Testis (tissue), 2 donors: ENCODE measurements at regions not wholly inside any gene's neighbourhood (a gene's known extent, or its start where the extent isn't known, plus 50 kb on each side); places are given as distances from the start of the nearest gene placed in this dataset.

Experiments
- DNase-seq: peaks from one replicate; pipeline ENCODE4 v3.0.0-alpha.2; 2019
- H3K27ac ChIP-seq, 2 donors: fragments of 200-600 bp; sonication (generic); one replicate each; pipeline ENCODE4 v1.5.1; 2019
- H3K27me3 ChIP-seq: fragments of 200-600 bp; sonication (generic); one replicate; pipeline ENCODE4 v1.5.1; 2019
- H3K36me3 ChIP-seq: fragments of 200-600 bp; sonication (generic); one replicate; pipeline ENCODE4 v1.5.1; 2017; ENCODE audit warnings: low read depth; ENCODE audit errors: missing control alignments
- H3K4me1 ChIP-seq: fragments of 200-600 bp; sonication (generic); one replicate; pipeline ENCODE4 v1.5.1; 2019
- H3K4me3 ChIP-seq, 2 donors: fragments of 200-600 bp; sonication (generic); one replicate each; pipeline ENCODE4 v1.5.1; 2017 to 2019
- H3K9me3 ChIP-seq: fragments of 200-600 bp; sonication (generic); one replicate; pipeline ENCODE4 v1.5.1; 2017
- CTCF ChIP-seq, 3 experiments: fragments of 450-650 bp in 2 of 3; fragments of 200-600 bp in 1 of 3; sonication (generic) in 1 of 3; IDR thresholded peaks; one replicate each; pipeline ENCODE4 v1.5.1; 2016 to 2019; ENCODE audit warnings: antibody characterized with exemption in 3 of 3, mild to moderate bottlenecking in 2 of 3, moderate library complexity in 1 of 3
- POLR2A ChIP-seq: fragments of 450-650 bp; IDR thresholded peaks from one replicate; pipeline ENCODE4 v1.6.1; 2017; ENCODE audit warnings: antibody characterized with exemption, mild to moderate bottlenecking, moderate library complexity
- WGBS, 2 donors: methylation state at CpG; one replicate each; pipeline ENCODE4 v1.1.5; 2018; 5-methylcytosine and 5-hydroxymethylcytosine counted together
- intact Hi-C: fragments of 100-400 bp; cut with DNase I; formaldehyde crosslinking; loops from one replicate; pipeline ENCODE4 v1.15.1; 2023; ENCODE audit warnings: low total_unique reads

DNA sequence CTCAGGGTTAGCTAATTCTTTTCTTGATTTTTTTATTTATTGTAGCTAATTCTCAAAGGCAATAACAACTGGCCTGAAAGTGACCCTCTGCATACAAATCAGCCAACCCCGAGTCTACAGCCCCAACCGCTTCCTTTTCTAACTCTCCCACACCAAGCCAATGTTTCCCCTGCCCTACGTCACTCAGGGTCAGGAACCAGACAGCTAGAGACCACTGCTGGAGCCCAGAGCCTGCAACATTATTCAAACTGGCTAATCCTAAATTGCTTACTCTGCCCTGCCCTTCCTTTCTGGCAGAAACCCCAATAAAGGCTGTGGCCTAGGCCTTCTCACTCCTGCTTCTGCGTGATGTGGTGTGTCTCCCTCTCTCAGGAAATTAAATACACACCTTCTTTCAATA, 320.7 kb downstream of the CBLN4 start:
- no peak overlapping the region for H3K4me3 ChIP-seq
- no peak overlapping the region for H3K27ac ChIP-seq
- 47 to 55% methylated on average over 4 of the region's 4 CpGs for WGBS, 2 donors
- H3K36me3 ChIP-seq: no peaks in the 10 kb centered on the region
- no peaks in the 10 kb centered on the region for H3K27me3 ChIP-seq
- no peak for TF ChIP-seq POLR2A
- TF ChIP-seq CTCF (IDR thresholded peaks at IDR 0.05): no peak
- no peak for DNase-seq
- peaks cover 5% of the 10 kb centered on the region for H3K4me1 ChIP-seq
- intact Hi-C loops: no loop called here
- no peaks in the 10 kb centered on the region for H3K9me3 ChIP-seq

DNA sequence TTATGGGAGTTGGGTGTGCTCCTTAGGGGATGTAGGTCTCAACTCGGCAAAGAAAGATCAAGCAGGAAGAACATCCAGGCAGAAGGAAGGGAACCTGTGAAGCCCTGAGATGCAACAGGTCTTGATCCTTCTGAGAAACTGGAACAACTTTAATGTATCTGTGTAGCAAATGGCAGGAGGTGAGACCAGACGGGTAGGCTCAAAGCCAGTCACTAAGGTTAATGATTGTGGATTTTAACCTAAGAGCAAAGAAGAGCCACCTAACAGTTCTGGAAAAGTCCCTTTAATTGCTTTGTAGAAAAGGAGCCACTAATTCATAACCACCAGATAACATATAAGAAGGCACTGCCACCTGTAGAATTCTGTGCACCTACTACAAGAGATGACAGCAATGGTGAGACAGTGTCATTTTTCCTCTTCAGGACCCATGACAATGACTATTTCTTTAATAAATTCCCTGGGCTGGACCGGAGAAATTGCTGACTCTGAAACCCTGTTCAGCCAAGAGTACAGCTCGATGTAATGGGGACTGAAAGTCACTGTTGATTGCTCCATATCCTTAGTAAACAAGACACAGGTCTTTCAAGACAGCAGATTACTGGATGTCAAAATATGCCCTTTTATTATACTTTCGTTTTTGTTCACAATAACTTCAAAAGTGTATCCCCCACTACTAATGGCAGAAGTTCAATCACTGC, 326.2 kb downstream of the CBLN4 start:
- Histone ChIP-seq H3K4me3 (no peak overlapping the region), H3K27ac (no peak overlapping the region), H3K4me1 (no peaks in the 10 kb centered on the region), H3K9me3 (no peaks in the 10 kb centered on the region), H3K36me3 (no peaks in the 10 kb centered on the region), H3K27me3 (no peaks in the 10 kb centered on the region)
- 86 to 92% methylated on average over 5 of the region's 5 CpGs for WGBS, 2 donors
- TF ChIP-seq CTCF (IDR thresholded peaks at IDR 0.05): no peak
- intact Hi-C loops: no loop called here
- no peak for DNase-seq

DNA sequence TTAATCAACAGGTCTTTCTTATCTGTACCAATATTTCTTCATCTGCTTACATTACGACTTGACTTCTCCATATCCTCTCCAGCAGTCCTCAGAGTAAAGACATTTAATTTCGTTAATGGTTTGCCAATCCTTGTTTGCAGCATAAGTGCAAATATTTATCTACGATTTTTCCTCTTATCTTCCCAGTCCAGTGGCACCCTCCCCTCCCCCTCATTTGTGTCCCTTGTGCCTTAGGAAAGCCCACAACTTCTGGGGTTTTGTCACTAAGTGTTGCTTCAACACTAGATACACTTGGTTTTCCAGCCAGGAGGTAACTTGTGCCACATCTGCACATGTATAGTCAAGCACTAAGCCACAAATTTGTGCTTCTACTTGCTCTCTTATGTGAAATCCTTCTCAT, 327.2 kb downstream of the CBLN4 start:
- Histone ChIP-seq H3K36me3 (no peaks in the 10 kb centered on the region), H3K4me3 (no peak overlapping the region), H3K27me3 (no peaks in the 10 kb centered on the region), H3K27ac (no peak overlapping the region), H3K9me3 (no peaks in the 10 kb centered on the region), H3K4me1 (no peaks in the 10 kb centered on the region)
- TF ChIP-seq POLR2A: no peak
- TF ChIP-seq CTCF (IDR thresholded peaks at IDR 0.05): no peak
- intact Hi-C loops: no loop called here
- no peak for DNase-seq
- WGBS, 2 donors: 77 to 83% methylated on average over 3 of the region's 3 CpGs

- intact Hi-C loops: no loop called here
- H3K4me1 ChIP-seq: no peaks in the 10 kb centered on the region
- no peaks in the 10 kb centered on the region for H3K9me3 ChIP-seq
- 87 to 94% methylated on average over 5 of the region's 5 CpGs for WGBS, 2 donors
- TF ChIP-seq POLR2A (no peak), CTCF (IDR thresholded peaks at IDR 0.05) (no peak)
- no peak for DNase-seq
- no peak overlapping the region for H3K27ac ChIP-seq
- no peaks in the 10 kb centered on the region for H3K36me3 ChIP-seq
- no peaks in the 10 kb centered on the region for H3K27me3 ChIP-seq
- no peak overlapping the region for H3K4me3 ChIP-seq
Measured at GRCh38 chr20:55677011-55677410, 328.3 kb downstream of the CBLN4 start.

- Histone ChIP-seq H3K27ac (no peak overlapping the region), H3K4me3 (no peak overlapping the region), H3K36me3 (no peaks in the 10 kb centered on the region), H3K27me3 (no peaks in the 10 kb centered on the region), H3K4me1 (no peaks in the 10 kb centered on the region), H3K9me3 (no peaks in the 10 kb centered on the region)
- WGBS, 2 donors: 92% methylated on average over 5 of the region's 5 CpGs
- no peak for DNase-seq
- TF ChIP-seq POLR2A (no peak), CTCF (IDR thresholded peaks at IDR 0.05) (no peak)
- intact Hi-C loops: no loop called here
Measured at GRCh38 chr20:55676097-55676496, 329.2 kb downstream of the CBLN4 start.
